Aorta (tissue), 5 donors: ENCODE measurements at regions not wholly inside any gene's neighbourhood (a gene's known extent, or its start where the extent isn't known, plus 50 kb on each side); places are given as distances from the start of the nearest gene placed in this dataset.
"Not testable (repeated sequence)": the region's sequence is repeated elsewhere in the genome, so short reads cannot be mapped to it uniquely, and the experiment has no call there.

Experiments used
- ATAC-seq: fragments of 200-7000 bp; cut with Tn5 transposase; one replicate; pipeline ENCODE4 v1.9.1; 2022; ENCODE audit warnings: moderate library complexity; ENCODE audit not compliant: low FRiP score
- DNase-seq, 2 donors: peaks; one replicate each; pipeline ENCODE4 v3.0.0-alpha.2; 2020
- H3K27ac ChIP-seq, 2 donors: one replicate each; pipeline ENCODE4 v1.5.1; 2013; ENCODE audit warnings: low read length in 2 of 2, mild to moderate bottlenecking in 2 of 2, moderate library complexity in 2 of 2, control low read depth in 1 of 2, inconsistent platforms in 1 of 2, low read depth in 1 of 2
- H3K27me3 ChIP-seq, 2 donors: one replicate each; pipeline ENCODE4 v1.6.1; 2013; ENCODE audit warnings: control low read depth in 1 of 2, low read length in 1 of 2, mild to moderate bottlenecking in 1 of 2, moderate library complexity in 1 of 2; ENCODE audit not compliant: insufficient read depth in 2 of 2, control insufficient read depth in 1 of 2
- H3K36me3 ChIP-seq, 2 donors: one replicate each; pipeline ENCODE4 v1.6.1; 2013; ENCODE audit warnings: control low read depth in 1 of 2, low read length in 1 of 2, mild to moderate bottlenecking in 1 of 2; ENCODE audit not compliant: insufficient read depth in 2 of 2, control insufficient read depth in 1 of 2
- H3K4me1 ChIP-seq, 2 donors: one replicate each; pipeline ENCODE4 v1.6.1; 2013; ENCODE audit warnings: low read length in 2 of 2, control low read depth in 1 of 2, mild to moderate bottlenecking in 1 of 2, moderate library complexity in 1 of 2; ENCODE audit not compliant: insufficient read depth in 2 of 2, control insufficient read depth in 1 of 2
- H3K4me3 ChIP-seq, 2 donors: one replicate each; pipeline ENCODE4 v1.5.1; 2013; ENCODE audit warnings: low read length in 2 of 2, control low read depth in 1 of 2, mild to moderate bottlenecking in 1 of 2
- H3K9me3 ChIP-seq: one replicate; pipeline ENCODE4 v1.6.1; 2013; ENCODE audit warnings: mild to moderate bottlenecking, low read length; ENCODE audit not compliant: control insufficient read depth
- WGBS, 2 donors: extraction: QIAGEN DNeasy Blood & Tissue Kit; methylation state at CpG; one replicate each; pipeline ENCODE4 v1.1.7; 2013; 5-methylcytosine and 5-hydroxymethylcytosine counted together
- intact Hi-C, 2 donors: fragments of 100-400 bp; cut with DNase I; formaldehyde crosslinking; loops; one replicate each; pipeline versions ENCODE4 v1.14.2 to v1.15.0; 2022
- donor health status: healthy with polysubstance abuse.
- donor health status: Bipolar disorder and iron deficiency.
- donor health status: DM: no; HTN: no; CAD: no.
- donor health status: DM: no; HTN: no; CAD: no.
- donor health status: DM: yes; HTN: yes; CAD: no.

DNA sequence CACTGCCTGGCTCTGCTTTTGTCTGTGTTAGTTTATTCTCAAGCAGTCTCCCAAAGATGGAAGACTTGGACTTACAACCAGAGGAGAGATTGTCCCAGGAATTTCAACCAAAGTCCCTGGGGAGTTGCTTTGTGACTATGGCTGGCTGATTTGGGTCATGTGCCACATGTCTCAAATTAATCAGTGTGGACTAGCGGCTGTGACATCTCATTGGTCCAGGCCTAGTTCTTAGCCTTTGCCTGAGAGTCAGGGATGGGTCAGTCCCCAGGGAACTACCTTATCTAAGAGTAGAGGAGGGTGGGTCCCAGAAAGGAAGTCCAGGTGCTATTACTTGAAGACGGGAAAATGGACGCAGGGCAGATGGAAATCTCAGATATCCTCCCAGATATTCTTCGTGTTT lies 217.1 kb downstream of the ACKR3 start:
- no peak for DNase-seq
- Histone ChIP-seq H3K4me1 (no peaks in the 10 kb centered on the region), H3K9me3 (no peaks in the 10 kb centered on the region), H3K27me3 (no peaks in the 10 kb centered on the region), H3K27ac (no peak overlapping the region), H3K36me3 (no peaks in the 10 kb centered on the region), H3K4me3 (no peak overlapping the region)
- 36 to 41% methylated on average over 4 of the region's 4 CpGs for WGBS, 2 donors
- peak; percentile 33 for ATAC-seq
- intact Hi-C loops: loop anchor here (5.0 to 10.0 kb wide), 3 partner anchors 112 to 219 kb away; partner anchors contain the start of gene ACKR3 (in 2 of the 2)

DNA sequence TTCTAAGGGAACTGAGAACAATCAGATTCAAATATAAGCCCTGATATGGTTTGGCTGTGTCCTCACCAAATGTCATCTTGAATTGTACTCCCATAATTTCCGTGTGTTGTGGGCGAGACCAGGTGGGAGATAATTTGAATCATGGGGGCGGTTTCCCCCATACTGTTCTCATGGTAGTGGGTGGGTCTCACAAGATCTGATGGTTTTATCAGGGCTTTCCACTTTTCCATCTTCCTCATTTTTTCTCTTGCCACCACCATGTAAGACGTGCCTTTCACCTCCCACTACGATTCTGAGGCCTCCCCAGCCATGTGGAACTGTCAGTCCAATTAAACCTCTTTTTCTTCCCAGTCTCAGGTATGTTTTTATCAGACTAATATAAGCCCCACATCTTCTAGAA lies 217.8 kb downstream of the ACKR3 start:
- H3K4me3 ChIP-seq, H3K9me3 ChIP-seq, ATAC-seq, DNase-seq, H3K4me1 ChIP-seq, H3K36me3 ChIP-seq, H3K27me3 ChIP-seq, H3K27ac ChIP-seq: not testable (repeated sequence)
- intact Hi-C loops: loop anchor here (5.0 to 10.0 kb wide), 3 partner anchors 113 to 220 kb away; partner anchors contain the start of gene ACKR3 (in 2 of the 2)
- 93 to 94% methylated on average over 5 of the region's 5 CpGs for WGBS, 2 donors

DNA sequence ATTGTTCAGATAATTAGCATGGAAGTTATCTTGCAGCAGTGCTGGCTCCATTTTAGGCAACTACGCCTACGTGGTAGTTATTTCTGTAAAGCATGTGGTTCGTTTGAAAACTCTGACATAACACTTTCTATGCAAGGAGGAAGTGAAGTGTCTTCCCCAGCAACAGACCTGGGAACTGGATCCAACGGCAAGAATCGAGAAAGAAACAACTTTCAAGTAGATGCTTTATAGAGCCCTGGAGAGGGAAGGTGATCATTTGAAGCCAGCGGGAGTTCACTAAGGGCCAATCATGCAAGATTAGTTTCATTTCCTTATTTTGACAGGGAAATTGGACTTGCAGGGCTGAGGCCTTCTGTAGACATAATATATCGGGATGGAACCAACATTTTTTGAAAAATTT lies 218.3 kb downstream of the ACKR3 start:
- ATAC-seq: no peak
- 83 to 87% methylated on average over 7 of the region's 7 CpGs for WGBS, 2 donors
- no peaks in the 10 kb centered on the region for H3K4me1 ChIP-seq
- intact Hi-C loops: loop anchor here (5.0 to 10.0 kb wide), 3 partner anchors 113 to 221 kb away; partner anchors contain the start of gene ACKR3 (in 2 of the 2)
- no peaks in the 10 kb centered on the region for H3K27me3 ChIP-seq
- H3K36me3 ChIP-seq: no peaks in the 10 kb centered on the region
- no peak for DNase-seq
- no peaks in the 10 kb centered on the region for H3K9me3 ChIP-seq
- H3K27ac ChIP-seq: no peak overlapping the region
- no peak overlapping the region for H3K4me3 ChIP-seq

DNA sequence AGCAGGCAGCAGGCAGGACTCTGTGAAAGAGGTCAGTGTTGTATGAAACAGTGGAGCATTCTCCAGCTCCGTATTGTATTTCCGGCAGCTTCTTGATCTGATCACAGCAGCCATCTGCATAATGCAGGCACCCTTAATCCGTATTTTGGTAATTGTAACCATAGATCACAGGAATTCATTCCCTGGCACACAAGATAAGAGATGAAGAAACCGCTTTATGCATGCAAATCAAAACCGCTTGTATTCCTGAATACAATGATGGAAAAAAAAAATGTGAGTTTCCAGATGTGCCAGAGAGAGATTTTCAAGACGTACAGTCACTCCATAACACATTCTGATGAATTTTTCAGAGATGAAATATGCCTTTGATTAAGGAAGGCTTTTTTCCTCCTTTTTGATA lies 221.3 kb downstream of the ACKR3 start:
- H3K9me3 ChIP-seq: no peaks in the 10 kb centered on the region
- H3K36me3 ChIP-seq: no peaks in the 10 kb centered on the region
- H3K4me1 ChIP-seq: no peaks in the 10 kb centered on the region
- ATAC-seq (no peak), DNase-seq (no peak)
- WGBS, 2 donors: 74 to 83% methylated on average over 6 of the region's 6 CpGs
- no peak overlapping the region for H3K4me3 ChIP-seq
- intact Hi-C loops: loop anchor here in 1 of 2 donors (10.0 kb wide), 1 partner anchor 94 kb away; no protein-coding TSS in a partner anchor
- no peaks in the 10 kb centered on the region for H3K27me3 ChIP-seq
- H3K27ac ChIP-seq: no peak overlapping the region

DNA sequence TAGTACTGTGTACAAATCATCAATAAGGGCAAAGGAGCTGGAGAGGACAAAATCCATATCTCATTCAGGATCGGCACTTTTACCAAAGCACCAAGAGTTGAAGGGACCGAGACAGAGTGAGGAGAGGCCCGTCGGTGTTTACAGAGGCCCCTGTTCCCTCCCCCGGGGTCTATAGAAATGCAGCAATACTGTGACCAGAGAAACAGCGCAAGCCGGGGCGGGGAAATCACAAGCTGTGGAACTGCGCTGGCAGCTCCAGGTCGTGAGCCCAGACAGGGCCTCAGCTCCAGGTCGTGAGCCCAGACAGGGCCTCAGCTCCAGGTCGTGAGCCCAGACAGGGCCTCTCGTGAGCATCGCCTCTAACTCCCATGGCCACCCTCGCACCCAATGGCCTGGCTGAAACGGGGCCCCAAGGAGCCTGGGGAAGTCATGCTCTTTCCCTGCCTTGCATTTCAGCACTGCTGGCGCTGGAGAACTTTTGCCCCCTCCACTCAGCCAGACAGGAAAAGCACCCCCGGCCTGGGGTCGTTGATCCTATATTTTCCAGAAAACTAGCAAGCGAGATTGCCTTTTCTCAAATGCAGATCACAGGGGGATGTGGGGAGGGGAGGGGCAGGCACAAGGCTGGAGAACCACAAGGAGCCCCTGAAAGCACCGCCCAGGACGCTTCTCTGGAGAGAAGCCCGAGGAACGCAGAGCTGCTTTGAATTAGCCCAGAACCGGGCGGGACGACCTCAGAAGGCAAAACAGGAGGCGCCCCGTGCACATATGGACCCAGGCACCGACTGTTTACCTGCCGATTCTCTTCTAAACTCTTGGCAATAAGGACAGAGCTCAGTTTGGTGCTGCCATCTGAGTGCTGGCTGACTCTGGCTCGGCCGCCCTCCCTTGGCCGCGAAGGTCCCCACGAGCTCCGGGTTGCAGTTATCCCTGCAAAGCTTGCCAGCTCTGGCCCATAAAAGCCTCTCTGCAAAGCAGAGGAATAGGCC lies 223.7 kb downstream of the ACKR3 start:
- Histone ChIP-seq H3K27ac (no peak overlapping the region), H3K4me1 (no peaks in the 10 kb centered on the region), H3K9me3 (no peaks in the 10 kb centered on the region), H3K4me3 (no peak overlapping the region), H3K27me3 (no peaks in the 10 kb centered on the region), H3K36me3 (no peaks in the 10 kb centered on the region)
- intact Hi-C loops: loop anchor here in 1 of 2 donors (10.0 kb wide), 1 partner anchor 91 kb away; no protein-coding TSS in a partner anchor
- DNase-seq: peak in 1 of 2 donors; percentile 73
- WGBS, 2 donors: 91 to 92% methylated on average over 33 to 36 of the region's 37 CpGs
- ATAC-seq: peak; percentile 23

DNA sequence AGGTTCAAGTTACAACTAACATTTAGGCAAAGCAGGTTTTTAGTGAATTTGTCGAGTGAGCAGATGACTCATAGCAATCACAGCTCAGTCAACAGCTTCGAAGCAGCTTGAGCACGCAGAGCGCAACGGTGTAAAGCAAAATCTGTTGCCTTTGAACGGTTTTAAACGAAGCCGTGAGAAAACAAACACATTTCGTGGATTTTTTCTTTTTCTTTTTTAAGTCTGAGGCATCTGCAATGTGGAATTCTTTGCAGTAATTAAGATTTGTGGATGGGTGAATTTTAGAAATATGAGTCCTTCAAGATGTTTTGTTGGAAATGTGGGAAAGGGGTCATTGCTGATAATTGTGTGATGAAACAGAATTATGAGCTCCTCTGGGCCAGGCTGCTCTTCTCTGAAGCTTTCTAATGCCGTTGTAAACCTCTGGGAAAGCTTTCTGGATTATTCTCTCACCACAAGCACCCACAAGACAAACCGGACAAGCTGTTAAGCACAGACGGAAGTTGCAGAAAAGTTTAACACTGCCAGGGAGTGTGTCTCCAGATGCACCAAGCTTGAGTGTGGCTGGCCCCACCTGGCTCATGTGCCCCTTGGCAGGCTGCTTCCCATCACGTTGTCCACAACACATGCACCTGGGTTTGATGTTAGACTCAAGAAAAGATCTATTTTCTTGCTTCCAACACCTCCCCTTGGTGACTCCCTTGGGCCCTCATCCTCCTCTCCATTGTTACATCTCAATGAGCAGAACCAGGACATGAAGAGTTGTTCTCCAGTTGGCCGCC lies 224.7 kb downstream of the ACKR3 start:
- H3K27me3 ChIP-seq: no peaks in the 10 kb centered on the region
- DNase-seq (no peak), ATAC-seq (no peak)
- H3K36me3 ChIP-seq: no peaks in the 10 kb centered on the region
- H3K27ac ChIP-seq: no peak overlapping the region
- no peak overlapping the region for H3K4me3 ChIP-seq
- intact Hi-C loops: loop anchor here in 1 of 2 donors (10.0 kb wide), 1 partner anchor 90 kb away; no protein-coding TSS in a partner anchor
- no peaks in the 10 kb centered on the region for H3K4me1 ChIP-seq
- 74 to 82% methylated on average over 14 of the region's 14 CpGs for WGBS, 2 donors
- no peaks in the 10 kb centered on the region for H3K9me3 ChIP-seq

DNA sequence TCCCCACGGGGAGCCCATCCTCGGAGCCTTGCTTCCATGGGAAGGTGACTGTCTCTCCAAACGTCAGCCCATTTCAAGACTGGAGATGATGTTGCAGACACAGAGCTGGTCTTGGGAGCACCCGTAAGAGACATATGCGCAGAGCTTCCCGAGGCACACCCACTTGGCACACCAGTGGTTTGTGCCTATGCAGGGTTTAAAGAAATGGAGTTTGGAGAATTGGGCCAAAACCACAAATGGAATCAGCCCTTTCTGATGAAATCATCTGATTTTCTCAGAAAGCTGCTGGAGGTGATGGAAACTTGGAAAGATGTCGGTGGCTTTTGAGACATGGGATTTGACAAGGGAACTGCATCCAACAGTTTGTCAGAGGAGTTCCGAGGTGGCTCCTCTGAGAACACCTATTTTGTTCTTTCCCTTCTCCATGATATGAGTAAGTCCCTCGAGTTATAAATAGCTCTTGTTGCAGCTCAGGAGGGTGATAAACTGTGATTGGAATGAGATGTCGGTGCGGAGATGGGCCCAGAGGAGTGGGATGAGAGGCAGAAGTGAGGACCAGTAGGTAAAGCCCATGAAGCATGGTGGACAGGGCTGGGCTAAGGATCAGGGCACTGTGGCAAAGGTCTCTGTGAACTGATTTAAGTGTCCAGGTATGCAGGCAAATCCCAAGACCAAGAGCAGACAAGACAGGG lies 225.7 kb downstream of the ACKR3 start:
- H3K4me3 ChIP-seq: no peak overlapping the region
- no peak for DNase-seq
- no peaks in the 10 kb centered on the region for H3K9me3 ChIP-seq
- no peaks in the 10 kb centered on the region for H3K27me3 ChIP-seq
- no peaks in the 10 kb centered on the region for H3K4me1 ChIP-seq
- H3K27ac ChIP-seq: no peak overlapping the region
- intact Hi-C loops: loop anchor here (5.0 to 10.0 kb wide), 2 partner anchors 89 to 153 kb away; no protein-coding TSS in a partner anchor
- H3K36me3 ChIP-seq: no peaks in the 10 kb centered on the region
- WGBS, 2 donors: 76 to 77% methylated on average over 11 of the region's 11 CpGs
- ATAC-seq: no peak

DNA sequence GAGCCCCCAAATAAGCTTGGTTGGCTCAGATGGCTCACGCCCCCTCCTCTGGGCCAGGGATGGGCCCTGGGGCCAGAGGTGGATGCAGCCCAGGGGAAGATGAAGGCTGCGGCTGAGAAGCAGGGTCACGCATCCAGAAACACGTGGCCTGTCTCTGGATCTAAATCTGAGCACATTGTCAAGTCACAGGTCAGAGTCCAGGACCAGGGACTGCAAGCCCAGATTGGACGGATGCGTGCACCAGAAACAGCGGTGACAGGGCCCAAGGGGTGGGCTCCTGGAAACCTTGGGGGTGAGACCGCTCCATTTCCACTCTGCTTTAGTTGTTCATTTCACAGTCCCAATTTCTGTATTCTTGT lies 226.2 kb downstream of the ACKR3 start:
- H3K4me1 ChIP-seq: no peaks in the 10 kb centered on the region
- no peaks in the 10 kb centered on the region for H3K9me3 ChIP-seq
- H3K27ac ChIP-seq: no peak overlapping the region
- H3K4me3 ChIP-seq: no peak overlapping the region
- intact Hi-C loops: loop anchor here (5.0 to 10.0 kb wide), 2 partner anchors 89 to 154 kb away; no protein-coding TSS in a partner anchor
- no peak for ATAC-seq
- 97 to 98% methylated on average over 8 of the region's 8 CpGs for WGBS, 2 donors
- no peak for DNase-seq
- no peaks in the 10 kb centered on the region for H3K27me3 ChIP-seq
- H3K36me3 ChIP-seq: no peaks in the 10 kb centered on the region
